Panc1 (cell line): ENCODE measurements at regions not wholly inside any gene's neighbourhood (a gene's known extent, or its start where the extent isn't known, plus 50 kb on each side); places are given as distances from the start of the nearest gene placed in this dataset.

Source experiments
- CTCF ChIP-seq: fragments of 450-650 bp; IDR thresholded peaks from 2 replicates; pipeline ENCODE4 v1.5.1; 2017; ENCODE audit warnings: mild to moderate bottlenecking
- POLR2AphosphoS5 ChIP-seq: IDR thresholded peaks from 2 replicates; pipeline ENCODE4 v1.6.1; 2012; ENCODE audit warnings: mild to moderate bottlenecking, low read depth, low read length, moderate library complexity
- TCF7L2 ChIP-seq: IDR thresholded peaks from 2 replicates; pipeline ENCODE4 v1.6.1; 2011; ENCODE audit warnings: mild to moderate bottlenecking, low read depth, low read length, inconsistent platforms

DNA sequence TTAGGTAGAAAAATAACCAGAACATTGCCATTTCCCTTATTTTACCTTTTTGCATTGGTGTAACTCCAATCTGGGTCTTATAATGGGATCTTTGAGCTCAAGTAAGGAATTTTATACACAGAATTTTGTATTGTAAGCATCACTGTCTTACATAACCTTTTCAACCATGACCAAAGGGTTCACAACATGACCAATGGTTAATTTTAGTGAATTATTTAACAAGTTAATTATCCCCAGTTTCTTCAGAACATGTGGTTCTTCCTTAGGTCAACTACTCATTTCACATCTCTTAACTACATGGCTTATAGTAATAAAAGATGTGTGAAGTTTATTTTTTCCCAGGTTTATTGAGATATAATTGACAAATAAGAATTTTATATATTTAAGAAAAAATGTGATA lies 74.2 kb upstream of the RHOBTB1 start:
- TF ChIP-seq CTCF (no peak), POLR2AphosphoS5 (no peak), TCF7L2 (no peak)
